Chondrocyte (in vitro differentiated cells): ENCODE measurements at regions not wholly inside any gene's neighbourhood (a gene's known extent, or its start where the extent isn't known, plus 50 kb on each side); places are given as distances from the start of the nearest gene placed in this dataset.

Experiments
- DNase-seq: peaks from one replicate; pipeline ENCODE4 v3.0.0; 2021; ENCODE audit warnings: mixed read lengths, low spot score
- H3K27ac Mint-ChIP-seq: one replicate; pipeline ENCODE4 v1.8.0; 2021; ENCODE audit warnings: mild to moderate bottlenecking, moderate library complexity, mixed read lengths; ENCODE audit not compliant: unreplicated experiment
- H3K27me3 Mint-ChIP-seq: 2 replicates; pipeline ENCODE4 v1.8.0; 2021; ENCODE audit warnings: low read depth, mixed read lengths
- H3K36me3 Mint-ChIP-seq: 2 replicates; pipeline ENCODE4 v1.8.0; 2021; ENCODE audit warnings: low read depth, mixed read lengths
- H3K4me1 Mint-ChIP-seq: 2 replicates; pipeline ENCODE4 v1.8.0; 2021; ENCODE audit warnings: low read depth, mild to moderate bottlenecking, mixed read lengths
- H3K4me3 Mint-ChIP-seq: one replicate; pipeline ENCODE4 v1.8.0; 2021; ENCODE audit warnings: mild to moderate bottlenecking, moderate library complexity, mixed read lengths; ENCODE audit not compliant: unreplicated experiment
- H3K9me3 Mint-ChIP-seq: 2 replicates; pipeline ENCODE4 v1.8.0; 2021; ENCODE audit warnings: low read depth, mixed read lengths
- CTCF ChIP-seq: fragments of 200-600 bp; sonication (generic); IDR thresholded peaks from 2 replicates; pipeline ENCODE4 v1.5.0; 2021; ENCODE audit warnings: antibody characterized with exemption, mild to moderate bottlenecking, moderate library complexity

- no peaks in the 10 kb centered on the region for H3K27me3 Mint-ChIP-seq
- H3K9me3 Mint-ChIP-seq: peaks cover 20% of the 10 kb centered on the region
- H3K4me1 Mint-ChIP-seq: no peaks in the 10 kb centered on the region
- no peak overlapping the region for H3K27ac Mint-ChIP-seq
- H3K4me3 Mint-ChIP-seq: no peak overlapping the region
- no peaks in the 10 kb centered on the region for H3K36me3 Mint-ChIP-seq
- no peak for DNase-seq
- TF ChIP-seq CTCF: no peak
Measured at GRCh38 chr18:71844814-71845213, 699.3 kb downstream of the CBLN2 start.

GRCh38 chr18:71842666-71843065 lies 701.5 kb downstream of the CBLN2 start:
- DNase-seq: no peak
- Mint-ChIP-seq H3K9me3 (peaks cover 10% of the 10 kb centered on the region), H3K4me1 (no peaks in the 10 kb centered on the region), H3K27me3 (no peaks in the 10 kb centered on the region), H3K27ac (no peak overlapping the region), H3K36me3 (no peaks in the 10 kb centered on the region), H3K4me3 (no peak overlapping the region)
- TF ChIP-seq CTCF: no peak

GRCh38 chr18:71837547-71837946 lies 706.6 kb downstream of the CBLN2 start:
- no peak overlapping the region for H3K27ac Mint-ChIP-seq
- H3K27me3 Mint-ChIP-seq: no peaks in the 10 kb centered on the region
- H3K4me1 Mint-ChIP-seq: no peaks in the 10 kb centered on the region
- TF ChIP-seq CTCF: no peak
- no peak for DNase-seq
- peaks cover 2% of the 10 kb centered on the region for H3K9me3 Mint-ChIP-seq
- no peaks in the 10 kb centered on the region for H3K36me3 Mint-ChIP-seq
- no peak overlapping the region for H3K4me3 Mint-ChIP-seq

GRCh38 chr18:71832946-71833617 lies 711.1 kb downstream of the CBLN2 start:
- H3K27me3 Mint-ChIP-seq: no peaks in the 10 kb centered on the region
- no peak for DNase-seq
- H3K27ac Mint-ChIP-seq: no peak overlapping the region
- no peaks in the 10 kb centered on the region for H3K4me1 Mint-ChIP-seq
- H3K36me3 Mint-ChIP-seq: no peaks in the 10 kb centered on the region
- TF ChIP-seq CTCF: no peak
- H3K4me3 Mint-ChIP-seq: no peak overlapping the region
- H3K9me3 Mint-ChIP-seq: peaks cover 7% of the 10 kb centered on the region

- Mint-ChIP-seq H3K4me3 (no peak overlapping the region), H3K27me3 (no peaks in the 10 kb centered on the region), H3K27ac (no peak overlapping the region), H3K4me1 (no peaks in the 10 kb centered on the region), H3K9me3 (peaks cover 7% of the 10 kb centered on the region), H3K36me3 (no peaks in the 10 kb centered on the region)
- no peak for TF ChIP-seq CTCF
- no peak for DNase-seq
Measured at GRCh38 chr18:71831039-71831438, 713.1 kb downstream of the CBLN2 start.
